IPS DF 4.7 (cell line): ENCODE measurements at regions not wholly inside any gene's neighbourhood (a gene's known extent, or its start where the extent isn't known, plus 50 kb on each side); places are given as distances from the start of the nearest gene placed in this dataset.
A peak's percentile ranks its signal among the peaks of the same experiment; 100 is the strongest.
"Not testable (repeated sequence)": the region's sequence is repeated elsewhere in the genome, so short reads cannot be mapped to it uniquely, and the experiment has no call there.

ENCODE experiments used
- DNase-seq: peaks from one replicate; pipeline ENCODE4 v3.0.0-alpha.2; 2013; ENCODE audit warnings: low spot score; ENCODE audit errors: extremely low read depth

- no peak for DNase-seq
These were observed 290.2 kb upstream of the SEMA6A start for GRCh38 chr5:116864838-116865190.

GRCh38 chr5:116864157-116864837, 289.7 kb upstream of the SEMA6A start:
- DNase-seq, result peak; percentile 97

- DNase-seq, result no peak
These were observed 288.2 kb upstream of the SEMA6A start for GRCh38 chr5:116862632-116863455.

- DNase-seq, result no peak
These were observed 287.0 kb upstream of the SEMA6A start for GRCh38 chr5:116861666-116862065.

DNA sequence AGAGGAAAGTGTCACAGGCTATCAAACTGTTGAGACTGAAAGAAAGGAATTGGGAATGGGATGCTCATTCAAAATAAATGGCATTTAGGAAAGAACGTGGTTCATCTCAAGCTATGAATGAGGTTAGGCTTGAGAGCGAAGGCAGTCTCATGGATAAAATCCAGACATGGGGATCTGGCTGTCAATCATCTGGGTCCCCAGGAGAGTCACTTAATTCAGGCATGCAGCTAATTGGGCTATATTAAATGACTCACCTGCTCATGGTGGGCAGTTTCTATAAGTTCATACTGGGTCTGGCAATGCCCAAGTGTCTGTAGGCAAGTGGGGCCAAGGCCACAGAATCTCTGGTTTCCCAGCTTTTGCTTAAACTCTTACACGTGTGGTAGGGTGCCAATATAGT, 286.5 kb upstream of the SEMA6A start:
- no peak for DNase-seq

DNA sequence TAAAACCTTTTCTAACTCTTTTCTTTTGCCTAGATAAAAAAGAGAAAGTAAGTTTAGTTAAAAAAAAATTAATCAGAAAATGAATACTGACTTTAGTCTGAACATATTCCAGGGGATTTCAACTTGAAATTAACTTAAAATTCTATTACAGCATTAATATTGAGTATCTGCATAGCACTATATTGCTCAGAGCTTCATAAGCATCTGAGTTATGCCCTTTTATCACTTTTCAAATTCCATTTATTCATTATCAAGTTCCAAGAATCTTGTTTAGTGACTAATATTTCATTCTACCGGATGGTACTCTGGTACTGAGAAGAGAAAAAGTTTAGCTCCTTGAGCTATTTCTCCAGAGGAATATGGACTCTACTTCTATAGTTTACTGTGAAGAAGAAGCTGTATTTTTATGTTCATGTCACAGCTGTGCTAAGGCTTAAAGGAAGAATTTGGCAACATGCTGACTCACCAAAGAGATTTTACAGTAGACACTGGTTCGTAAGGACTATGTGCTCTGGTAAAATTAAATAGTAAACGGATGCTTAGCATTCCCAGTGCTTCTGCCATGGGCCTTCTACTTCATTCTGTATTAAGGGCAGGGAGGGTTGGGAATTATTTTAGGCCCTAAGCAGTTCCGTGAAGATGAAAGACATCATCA, 285.2 kb upstream of the SEMA6A start:
- DNase-seq, result no peak

- DNase-seq, result no peak
These were observed 284.2 kb upstream of the SEMA6A start for GRCh38 chr5:116858705-116859333.

DNA sequence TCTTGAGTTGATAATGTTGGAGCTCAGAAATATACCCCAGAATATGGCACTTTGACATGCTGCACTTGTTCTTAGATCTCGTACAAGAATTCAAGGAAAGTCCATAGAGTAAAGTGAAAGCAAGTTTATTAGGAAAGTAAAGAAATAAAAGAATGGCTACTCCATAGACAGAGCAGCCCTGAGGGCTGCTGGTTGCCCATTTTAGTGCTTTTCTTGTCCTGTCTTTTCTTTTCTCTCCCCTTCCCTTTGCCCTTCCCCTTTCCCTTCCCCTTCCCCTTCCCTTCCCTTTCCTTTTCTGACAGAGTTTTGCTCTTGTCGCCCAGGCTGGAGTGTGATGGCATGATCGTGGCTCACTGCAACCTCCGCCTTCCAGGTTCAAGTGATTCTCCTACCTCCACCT, 283.4 kb upstream of the SEMA6A start:
- DNase-seq, result not testable (repeated sequence)

DNA sequence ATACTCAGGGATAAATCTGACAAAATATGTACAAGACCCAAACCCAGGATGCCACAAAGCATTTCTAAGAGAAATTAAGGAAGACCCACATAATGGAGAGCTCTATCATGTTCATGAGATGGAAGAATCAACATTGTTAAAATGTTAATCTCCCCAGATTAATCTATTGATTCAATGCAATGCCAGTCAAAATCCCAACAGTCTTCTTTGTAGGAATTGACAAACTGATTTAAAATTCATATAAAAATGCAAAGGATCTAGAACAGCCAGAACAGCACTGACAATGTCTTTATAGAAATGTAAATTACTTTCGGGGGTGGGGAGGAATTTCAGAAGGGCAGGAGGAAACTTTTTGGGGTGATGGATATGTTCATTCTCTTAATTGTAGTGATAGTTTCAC, 281.6 kb upstream of the SEMA6A start:
- no peak for DNase-seq

GRCh38 chr5:116853992-116854391, 279.4 kb upstream of the SEMA6A start:
- no peak for DNase-seq

GRCh38 chr5:116848954-116849581, 274.4 kb upstream of the SEMA6A start:
- DNase-seq, result no peak

GRCh38 chr5:116847960-116848359, 273.3 kb upstream of the SEMA6A start:
- no peak for DNase-seq

- no peak for DNase-seq
These were observed 269.4 kb upstream of the SEMA6A start for GRCh38 chr5:116844015-116844414.

- DNase-seq, result no peak
These were observed 267.9 kb upstream of the SEMA6A start for GRCh38 chr5:116842514-116842961.

DNA sequence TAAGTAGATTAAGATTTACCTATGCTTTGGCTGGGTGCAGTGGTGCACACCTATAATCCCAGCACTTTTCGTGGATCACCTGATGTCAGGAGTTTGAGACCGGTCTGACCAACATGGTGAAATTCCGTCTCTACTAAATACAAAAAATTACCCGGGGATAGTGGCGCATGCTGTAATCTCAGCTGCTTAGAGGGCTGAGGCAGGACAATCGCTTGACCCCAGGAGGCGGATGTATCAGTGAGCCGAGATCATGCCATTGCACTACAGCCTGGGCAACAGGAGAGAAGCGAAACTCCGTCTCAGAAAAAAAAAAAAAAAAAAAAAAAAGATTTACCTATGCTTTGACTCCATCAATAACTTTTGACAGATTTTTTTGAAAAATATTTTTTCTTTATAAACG, 267.1 kb upstream of the SEMA6A start:
- DNase-seq, result no peak

- DNase-seq, result no peak
These were observed 263.5 kb upstream of the SEMA6A start for GRCh38 chr5:116838011-116838536.

DNA sequence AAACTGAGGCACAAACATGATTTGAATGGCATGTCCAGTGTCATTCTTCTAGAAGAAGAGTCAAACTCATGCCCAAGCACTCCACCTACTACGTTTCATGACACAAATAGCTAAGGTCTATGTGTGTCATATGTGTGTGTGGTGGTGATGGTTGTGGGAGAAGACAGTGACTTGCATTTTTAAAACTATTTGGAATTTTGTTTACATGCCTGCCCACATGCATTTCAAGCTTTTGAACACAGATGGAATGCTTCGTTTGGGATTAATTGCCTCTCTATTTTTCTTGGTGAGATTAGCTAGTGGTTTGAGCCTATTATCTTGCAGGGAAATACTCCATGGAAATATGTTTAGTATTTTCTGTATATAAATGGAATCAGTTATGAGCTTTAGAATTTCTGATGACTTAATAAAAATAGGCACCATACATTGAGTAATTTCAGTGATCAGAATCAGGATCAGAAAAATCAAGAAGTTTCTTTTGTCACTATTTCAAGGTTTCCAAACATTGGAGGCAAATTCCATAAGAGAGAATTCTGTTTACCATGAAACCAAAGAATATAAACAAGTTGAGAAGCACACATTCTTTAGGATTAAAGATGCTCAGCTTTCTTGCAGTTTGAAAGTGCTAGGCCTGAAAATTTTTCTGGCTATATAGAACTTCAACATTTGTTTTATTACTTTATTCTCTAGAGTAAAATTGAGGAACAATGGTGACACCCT, 260.3 kb upstream of the SEMA6A start:
- no peak for DNase-seq

DNA sequence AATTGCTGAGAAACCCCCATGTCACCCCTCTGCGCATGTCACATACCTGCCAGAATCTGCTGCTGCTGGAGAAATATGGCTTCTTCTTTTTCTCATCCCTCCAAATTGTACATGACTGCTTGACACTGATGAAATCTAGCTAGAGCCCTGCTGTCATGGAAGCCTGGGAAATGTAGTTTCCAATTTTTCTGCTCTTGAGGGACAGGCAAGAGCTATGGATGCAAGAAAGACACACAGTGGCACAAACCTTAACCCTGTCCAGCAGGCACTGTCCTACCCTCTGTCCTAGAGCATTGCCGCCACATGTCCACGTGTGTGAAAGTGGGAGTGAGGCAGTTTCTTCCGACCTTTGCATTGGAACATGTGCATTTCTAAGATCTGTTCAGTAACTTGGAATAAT, 255.5 kb upstream of the SEMA6A start:
- DNase-seq, result no peak

DNA sequence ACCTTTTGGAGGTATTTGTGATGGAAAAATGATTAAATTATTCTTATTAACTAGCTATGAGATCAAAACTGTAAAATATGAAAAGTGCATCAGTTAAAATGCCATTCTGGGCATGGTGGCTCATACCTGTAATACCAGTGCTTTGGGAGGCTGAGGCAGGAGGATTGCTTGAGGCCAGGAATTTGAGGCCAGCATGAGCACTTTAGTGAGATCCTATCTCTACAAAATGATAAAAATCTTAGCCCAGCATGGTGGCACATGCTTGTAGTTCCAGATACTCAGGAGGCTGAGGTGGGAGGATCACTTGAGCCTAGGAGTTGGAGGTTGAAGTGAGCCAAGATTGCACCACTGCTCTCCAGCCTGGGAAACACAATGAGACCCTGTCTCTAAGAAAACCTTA, 252.5 kb upstream of the SEMA6A start:
- DNase-seq, result no peak

DNA sequence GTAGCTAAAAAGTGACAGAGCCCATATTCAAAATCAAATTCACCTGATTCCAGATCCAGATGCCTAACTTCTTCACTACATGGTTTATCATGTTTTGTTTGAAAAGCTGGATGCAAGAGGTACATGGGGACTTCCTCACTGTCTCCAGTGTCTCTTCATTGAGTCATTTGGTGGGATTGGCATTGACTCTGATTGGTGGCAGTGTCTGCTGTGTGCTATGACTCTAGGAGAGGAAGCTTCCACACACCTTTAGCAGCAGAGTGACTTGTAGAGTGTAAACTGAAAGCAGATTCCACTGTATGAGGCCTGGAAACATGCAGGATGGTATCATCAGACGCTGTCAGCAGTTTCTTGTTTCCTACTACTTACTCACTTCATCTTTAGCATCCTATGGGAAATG, 250.9 kb upstream of the SEMA6A start:
- no peak for DNase-seq
